ENCODE measurements at regions not wholly inside any gene's neighbourhood (a gene's known extent, or its start where the extent isn't known, plus 50 kb on each side); places are given as distances from the start of the nearest gene placed in this dataset.

GRCh38 chr3:99562138-99562537 lies 76.3 kb upstream of the COL8A1 start:
- TF ChIP-seq CTCF (IDR thresholded peaks at IDR 0.05) (no peak), POLR2A (IDR thresholded peaks at IDR 0.05) (no peak), POLR2AphosphoS5 (IDR thresholded peaks at IDR 0.05) (no peak)

Measured in gastroesophageal sphincter (tissue), 3 donors.